Testis (tissue), 2 donors: ENCODE measurements at regions not wholly inside any gene's neighbourhood (a gene's known extent, or its start where the extent isn't known, plus 50 kb on each side); places are given as distances from the start of the nearest gene placed in this dataset.

ENCODE experiments used
- DNase-seq: peaks from one replicate; pipeline ENCODE4 v3.0.0-alpha.2; 2019
- H3K27ac ChIP-seq, 2 donors: fragments of 200-600 bp; sonication (generic); one replicate each; pipeline ENCODE4 v1.5.1; 2019
- H3K27me3 ChIP-seq: fragments of 200-600 bp; sonication (generic); one replicate; pipeline ENCODE4 v1.5.1; 2019
- H3K36me3 ChIP-seq: fragments of 200-600 bp; sonication (generic); one replicate; pipeline ENCODE4 v1.5.1; 2017; ENCODE audit warnings: low read depth; ENCODE audit errors: missing control alignments
- H3K4me1 ChIP-seq: fragments of 200-600 bp; sonication (generic); one replicate; pipeline ENCODE4 v1.5.1; 2019
- H3K4me3 ChIP-seq, 2 donors: fragments of 200-600 bp; sonication (generic); one replicate each; pipeline ENCODE4 v1.5.1; 2017 to 2019
- H3K9me3 ChIP-seq: fragments of 200-600 bp; sonication (generic); one replicate; pipeline ENCODE4 v1.5.1; 2017
- POLR2A ChIP-seq: fragments of 450-650 bp; IDR thresholded peaks from one replicate; pipeline ENCODE4 v1.6.1; 2017; ENCODE audit warnings: antibody characterized with exemption, mild to moderate bottlenecking, moderate library complexity
- WGBS, 2 donors: methylation state at CpG; one replicate each; pipeline ENCODE4 v1.1.5; 2018; 5-methylcytosine and 5-hydroxymethylcytosine counted together
- intact Hi-C: fragments of 100-400 bp; cut with DNase I; formaldehyde crosslinking; loops from one replicate; pipeline ENCODE4 v1.15.1; 2023; ENCODE audit warnings: low total_unique reads
- TF ChIP-seq, protein P1 (sequence below), 3 experiments: fragments of 450-650 bp in 2 of 3; fragments of 200-600 bp in 1 of 3; sonication (generic) in 1 of 3; IDR thresholded peaks; one replicate each; pipeline ENCODE4 v1.5.1; 2016 to 2019; ENCODE audit warnings: antibody characterized with exemption in 3 of 3, mild to moderate bottlenecking in 2 of 3, moderate library complexity in 1 of 3

DNA sequence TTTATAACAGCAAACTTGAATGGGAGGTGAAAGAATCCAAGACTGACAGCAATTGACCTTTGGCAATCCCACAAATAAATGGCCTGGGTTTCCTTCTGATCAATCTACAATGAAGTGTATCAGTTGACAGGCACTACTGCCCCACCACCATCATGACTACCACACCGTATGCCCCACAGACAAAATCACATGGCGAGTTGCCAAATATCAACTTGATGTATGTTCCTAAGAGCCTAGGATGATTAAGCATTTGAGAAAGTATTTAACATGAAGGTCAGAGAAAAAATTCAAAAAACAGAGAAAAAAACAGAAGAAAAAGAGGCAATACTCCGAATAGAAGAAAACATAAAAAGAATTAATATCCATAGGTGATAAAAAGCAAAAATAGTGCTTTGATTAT is 215.9 kb upstream of the STAC start:
- H3K9me3 ChIP-seq, result no peaks in the 10 kb centered on the region
- H3K27ac ChIP-seq, result no peak overlapping the region
- H3K4me1 ChIP-seq, result no peaks in the 10 kb centered on the region
- 62 to 67% methylated on average over 3 of the region's 3 CpGs for WGBS, 2 donors
- intact Hi-C loops, result no loop called here
- TF ChIP-seq, protein P1, sequence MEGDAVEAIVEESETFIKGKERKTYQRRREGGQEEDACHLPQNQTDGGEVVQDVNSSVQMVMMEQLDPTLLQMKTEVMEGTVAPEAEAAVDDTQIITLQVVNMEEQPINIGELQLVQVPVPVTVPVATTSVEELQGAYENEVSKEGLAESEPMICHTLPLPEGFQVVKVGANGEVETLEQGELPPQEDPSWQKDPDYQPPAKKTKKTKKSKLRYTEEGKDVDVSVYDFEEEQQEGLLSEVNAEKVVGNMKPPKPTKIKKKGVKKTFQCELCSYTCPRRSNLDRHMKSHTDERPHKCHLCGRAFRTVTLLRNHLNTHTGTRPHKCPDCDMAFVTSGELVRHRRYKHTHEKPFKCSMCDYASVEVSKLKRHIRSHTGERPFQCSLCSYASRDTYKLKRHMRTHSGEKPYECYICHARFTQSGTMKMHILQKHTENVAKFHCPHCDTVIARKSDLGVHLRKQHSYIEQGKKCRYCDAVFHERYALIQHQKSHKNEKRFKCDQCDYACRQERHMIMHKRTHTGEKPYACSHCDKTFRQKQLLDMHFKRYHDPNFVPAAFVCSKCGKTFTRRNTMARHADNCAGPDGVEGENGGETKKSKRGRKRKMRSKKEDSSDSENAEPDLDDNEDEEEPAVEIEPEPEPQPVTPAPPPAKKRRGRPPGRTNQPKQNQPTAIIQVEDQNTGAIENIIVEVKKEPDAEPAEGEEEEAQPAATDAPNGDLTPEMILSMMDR (IDR thresholded peaks at IDR 0.05), result no peak
- no peak for TF ChIP-seq POLR2A
- H3K27me3 ChIP-seq, result no peaks in the 10 kb centered on the region
- H3K4me3 ChIP-seq, result no peak overlapping the region
- H3K36me3 ChIP-seq, result no peaks in the 10 kb centered on the region
- DNase-seq, result no peak

DNA sequence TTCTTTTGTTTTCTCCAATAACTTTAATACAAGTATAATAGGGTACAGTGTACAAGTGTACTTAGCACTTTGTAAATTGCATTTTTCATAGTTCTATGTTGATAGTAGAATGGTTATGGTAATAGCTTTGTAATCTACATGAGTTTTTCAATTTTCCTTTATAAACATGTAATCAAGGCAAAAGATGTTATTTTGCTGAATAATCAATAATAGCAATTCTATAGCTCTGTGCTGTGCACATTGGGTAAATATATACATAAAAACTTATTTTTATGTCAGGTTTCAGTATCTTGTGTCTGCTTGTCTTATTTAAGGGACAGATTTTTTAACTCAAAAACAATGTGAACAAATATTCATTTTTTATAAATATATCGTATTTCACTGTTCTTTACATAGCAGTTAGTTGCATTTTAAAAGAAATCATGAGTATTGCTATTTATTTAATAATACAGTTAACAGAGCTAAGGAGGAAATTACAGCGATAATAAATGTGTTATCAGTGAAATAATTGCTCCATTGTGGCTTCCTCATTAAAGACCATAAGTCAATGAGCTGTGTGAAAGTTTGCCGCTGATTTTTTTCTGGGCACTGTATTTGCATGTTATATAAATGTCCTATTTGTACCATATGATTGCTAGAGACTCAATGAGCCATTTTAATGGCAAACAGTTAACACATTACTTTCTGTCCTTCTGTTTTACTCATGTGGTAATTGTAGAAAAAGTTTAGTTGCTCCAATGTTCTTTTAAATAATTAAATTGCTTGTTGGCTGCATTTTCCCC is 214.6 kb upstream of the STAC start:
- Histone ChIP-seq H3K36me3 (no peaks in the 10 kb centered on the region), H3K4me1 (no peaks in the 10 kb centered on the region), H3K27me3 (no peaks in the 10 kb centered on the region), H3K27ac (no peak overlapping the region), H3K4me3 (no peak overlapping the region), H3K9me3 (no peaks in the 10 kb centered on the region)
- TF ChIP-seq, protein P1 (IDR thresholded peaks at IDR 0.05), result no peak
- TF ChIP-seq POLR2A, result no peak
- DNase-seq, result no peak
- intact Hi-C loops, result no loop called here
- 66 to 72% methylated on average over 3 of the region's 3 CpGs for WGBS, 2 donors

DNA sequence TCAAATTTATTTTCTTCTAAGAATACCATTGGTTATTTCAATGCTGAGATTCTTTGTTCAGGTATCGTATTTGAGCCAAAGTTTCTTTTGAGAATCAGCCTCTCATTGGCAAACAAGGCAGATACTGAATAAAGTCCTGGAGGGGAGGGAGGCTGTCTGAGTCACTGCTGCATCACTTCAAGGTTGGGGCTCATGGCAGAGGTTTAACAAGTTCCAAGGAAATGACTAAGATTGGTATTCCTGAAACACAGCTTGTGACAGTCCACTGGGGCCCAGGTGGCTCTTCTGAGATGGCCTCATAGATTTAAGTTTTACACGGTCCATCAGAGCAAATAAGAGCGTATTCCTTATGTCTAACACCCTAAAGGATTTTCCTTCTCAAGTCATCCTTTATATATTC is 213.8 kb upstream of the STAC start:
- intact Hi-C loops, result no loop called here
- DNase-seq, result no peak
- Histone ChIP-seq H3K9me3 (no peaks in the 10 kb centered on the region), H3K4me3 (no peak overlapping the region), H3K27me3 (no peaks in the 10 kb centered on the region), H3K27ac (no peak overlapping the region), H3K4me1 (no peaks in the 10 kb centered on the region), H3K36me3 (no peaks in the 10 kb centered on the region)
- no peak for TF ChIP-seq POLR2A
- TF ChIP-seq, protein P1 (IDR thresholded peaks at IDR 0.05), result no peak
- 87 to 91% methylated on average over 3 of the region's 3 CpGs for WGBS, 2 donors

DNA sequence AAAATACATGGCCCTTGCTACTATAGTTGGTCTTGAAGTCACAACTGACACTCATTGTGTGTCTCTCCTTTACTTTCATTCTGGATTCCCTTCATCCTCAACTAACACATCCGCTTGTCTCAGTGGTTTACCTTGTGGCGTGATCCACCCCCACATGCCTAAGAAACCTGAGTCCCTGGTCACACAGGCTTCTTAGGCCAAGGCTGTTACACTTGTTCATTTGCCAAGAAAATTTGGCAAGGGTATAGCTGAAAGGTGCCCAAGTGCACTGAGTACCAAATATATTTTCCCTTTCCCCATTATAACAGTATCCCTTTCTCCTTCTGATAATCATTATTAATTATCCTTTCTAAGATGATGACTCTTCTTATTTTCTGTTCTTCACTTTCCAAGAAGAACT is 207.6 kb upstream of the STAC start:
- DNase-seq, result no peak
- whole genome bisulfite sequencing, 2 donors, result 59 to 85% methylated on average over 2 of the region's 2 CpGs
- TF ChIP-seq, protein P1 (IDR thresholded peaks at IDR 0.05), result no peak
- no peak for TF ChIP-seq POLR2A

More for the DNA sequence above, 207.6 kb upstream of the STAC start:
- intact Hi-C loops, result no loop called here
- no peak overlapping the region for H3K27ac ChIP-seq
- no peaks in the 10 kb centered on the region for H3K4me1 ChIP-seq
- no peaks in the 10 kb centered on the region for H3K9me3 ChIP-seq
- H3K36me3 ChIP-seq, result no peaks in the 10 kb centered on the region
- H3K27me3 ChIP-seq, result no peaks in the 10 kb centered on the region
- no peak overlapping the region for H3K4me3 ChIP-seq
